Osteoblast (primary cell): ENCODE measurements at regions not wholly inside any gene's neighbourhood (a gene's known extent, or its start where the extent isn't known, plus 50 kb on each side); places are given as distances from the start of the nearest gene placed in this dataset.

ENCODE experiments used
- DNase-seq: peaks from one replicate; pipeline ENCODE4 v3.0.0; 2011; ENCODE audit warnings: low spot score, mixed read lengths; ENCODE audit not compliant: insufficient read length; ENCODE audit errors: missing footprints
- H2AFZ ChIP-seq: 2 replicates; pipeline ENCODE4 v1.6.0; 2011; ENCODE audit warnings: mild to moderate bottlenecking, low read length
- H3K27ac ChIP-seq: 2 replicates; pipeline ENCODE4 v1.5.1; 2011; ENCODE audit warnings: mild to moderate bottlenecking, low read depth, low read length, moderate library complexity
- H3K27me3 ChIP-seq: 2 replicates; pipeline ENCODE4 v1.6.0; 2012; ENCODE audit warnings: mild to moderate bottlenecking, control low read depth, inconsistent platforms, low read length, moderate library complexity; ENCODE audit not compliant: insufficient read depth
- H3K36me3 ChIP-seq: 2 replicates; pipeline ENCODE4 v1.5.1; 2011; ENCODE audit warnings: mild to moderate bottlenecking, low read length, control low read depth, moderate library complexity; ENCODE audit not compliant: insufficient read depth
- H3K4me1 ChIP-seq: 2 replicates; pipeline ENCODE4 v1.5.1; 2011; ENCODE audit warnings: mild to moderate bottlenecking, low read length, control low read depth, moderate library complexity; ENCODE audit not compliant: insufficient read depth
- H3K4me2 ChIP-seq: 2 replicates; pipeline ENCODE4 v1.6.0; 2011; ENCODE audit warnings: mild to moderate bottlenecking, low read length; ENCODE audit not compliant: insufficient read depth
- H3K4me3 ChIP-seq: fragments of 200-600 bp; sonication (generic); 3 replicates; pipeline ENCODE4 v1.5.1; 2012; ENCODE audit warnings: mild to moderate bottlenecking, low read length, inconsistent platforms; ENCODE audit not compliant: insufficient read depth
- H3K79me2 ChIP-seq: 2 replicates; pipeline ENCODE4 v1.6.0; 2012; ENCODE audit warnings: mild to moderate bottlenecking, low read length, control low read depth, inconsistent platforms; ENCODE audit not compliant: insufficient read depth
- H3K9me3 ChIP-seq: 2 replicates; pipeline ENCODE4 v1.5.1; 2011; ENCODE audit warnings: low read depth, low read length, control low read depth
- H4K20me1 ChIP-seq: 2 replicates; pipeline ENCODE4 v1.6.0; 2012; ENCODE audit warnings: mild to moderate bottlenecking, low read length, control low read depth; ENCODE audit not compliant: insufficient read depth
- CTCF ChIP-seq: IDR thresholded peaks from 2 replicates; pipeline ENCODE4 v1.5.1; 2011; ENCODE audit warnings: mild to moderate bottlenecking, low read depth, low read length, moderate library complexity; ENCODE audit errors: extremely low read depth

- H3K4me2 ChIP-seq, result no peak overlapping the region
- no peaks in the 10 kb centered on the region for H3K79me2 ChIP-seq
- H3K27me3 ChIP-seq, result no peaks in the 10 kb centered on the region
- no peak for TF ChIP-seq CTCF
- H3K4me3 ChIP-seq, result no peak overlapping the region
- no peak overlapping the region for H2AFZ ChIP-seq
- H3K9me3 ChIP-seq, result no peaks in the 10 kb centered on the region
- no peaks in the 10 kb centered on the region for H4K20me1 ChIP-seq
- H3K27ac ChIP-seq, result no peak overlapping the region
- H3K4me1 ChIP-seq, result no peaks in the 10 kb centered on the region
- no peak for DNase-seq
- H3K36me3 ChIP-seq, result no peaks in the 10 kb centered on the region
Measured at GRCh38 chr10:8235253-8236027, 181.0 kb downstream of the GATA3 start.

- Histone ChIP-seq H3K4me1 (no peaks in the 10 kb centered on the region), H4K20me1 (no peaks in the 10 kb centered on the region), H3K4me3 (no peak overlapping the region), H2AFZ (no peak overlapping the region), H3K27me3 (no peaks in the 10 kb centered on the region), H3K27ac (no peak overlapping the region), H3K9me3 (no peaks in the 10 kb centered on the region), H3K36me3 (no peaks in the 10 kb centered on the region), H3K4me2 (no peak overlapping the region), H3K79me2 (no peaks in the 10 kb centered on the region)
- no peak for DNase-seq
- no peak for TF ChIP-seq CTCF
Measured at GRCh38 chr10:8238986-8239385, 184.5 kb downstream of the GATA3 start.

- Histone ChIP-seq H3K4me2 (no peak overlapping the region), H4K20me1 (no peaks in the 10 kb centered on the region), H3K27ac (no peak overlapping the region), H3K4me1 (no peaks in the 10 kb centered on the region), H3K27me3 (no peaks in the 10 kb centered on the region), H3K9me3 (no peaks in the 10 kb centered on the region), H3K36me3 (no peaks in the 10 kb centered on the region), H3K4me3 (no peak overlapping the region), H3K79me2 (no peaks in the 10 kb centered on the region), H2AFZ (no peak overlapping the region)
- no peak for DNase-seq
- no peak for TF ChIP-seq CTCF
Measured at GRCh38 chr10:8240861-8241260, 186.4 kb downstream of the GATA3 start.

GRCh38 chr10:8242295-8242872, 187.9 kb downstream of the GATA3 start:
- H3K79me2 ChIP-seq, result no peaks in the 10 kb centered on the region
- no peak for DNase-seq
- no peaks in the 10 kb centered on the region for H3K9me3 ChIP-seq
- no peak for TF ChIP-seq CTCF
- no peak overlapping the region for H3K27ac ChIP-seq
- H2AFZ ChIP-seq, result no peak overlapping the region
- no peaks in the 10 kb centered on the region for H3K36me3 ChIP-seq
- H3K4me1 ChIP-seq, result no peaks in the 10 kb centered on the region
- no peaks in the 10 kb centered on the region for H4K20me1 ChIP-seq
- H3K4me2 ChIP-seq, result no peak overlapping the region
- no peaks in the 10 kb centered on the region for H3K27me3 ChIP-seq
- H3K4me3 ChIP-seq, result no peak overlapping the region
